SW480 (cell line): ENCODE measurements at regions not wholly inside any gene's neighbourhood (a gene's known extent, or its start where the extent isn't known, plus 50 kb on each side); places are given as distances from the start of the nearest gene placed in this dataset.

Source experiments
- DNase-seq: peaks from one replicate; pipeline ENCODE4 v3.0.0-alpha.2; 2016; ENCODE audit warnings: low spot score

- DNase-seq: no peak
Observed at GRCh38 chr14:98233656-98234055, 1038.3 kb downstream of the BCL11B start.

GRCh38 chr14:98234208-98234607 lies 1037.8 kb downstream of the BCL11B start:
- DNase-seq: peak; percentile 6

DNA sequence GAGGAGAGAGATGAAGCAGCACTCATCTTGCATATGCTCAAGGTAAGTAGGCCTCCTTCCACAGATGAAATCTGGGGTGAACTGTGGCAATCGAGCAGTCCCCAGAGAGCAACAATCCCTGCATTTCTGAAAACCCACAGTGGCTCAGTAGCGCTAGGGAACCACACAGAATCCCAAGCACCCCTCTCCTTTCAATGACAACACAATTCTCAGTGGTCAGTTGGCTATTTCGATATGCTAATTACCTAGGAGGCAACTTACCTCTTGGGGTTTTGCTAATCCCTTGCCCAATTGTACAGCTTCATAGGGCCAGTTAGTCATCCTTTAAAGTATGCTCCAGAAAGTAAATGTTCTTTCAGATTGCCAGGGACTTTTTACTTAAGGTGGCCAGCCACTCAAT lies 1035.7 kb downstream of the BCL11B start:
- DNase-seq: no peak

DNA sequence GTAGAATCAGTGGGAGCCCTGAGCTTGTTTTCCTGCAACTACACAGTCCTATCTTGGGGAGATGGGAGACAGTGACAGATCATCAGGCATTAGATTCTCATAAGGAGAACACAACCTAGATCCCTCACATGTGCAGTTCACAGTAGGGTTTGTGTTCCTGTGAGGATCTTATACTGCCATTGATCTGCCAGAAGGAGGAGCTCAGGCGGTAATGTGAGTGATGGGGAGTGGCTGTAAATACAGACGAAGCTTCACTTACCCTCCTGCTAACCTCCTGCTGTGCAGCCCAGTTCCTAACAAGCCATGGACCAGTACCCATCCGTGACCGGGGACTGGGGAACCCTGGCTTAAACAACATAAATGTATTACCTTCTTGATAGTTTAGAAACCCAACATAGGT lies 1034.1 kb downstream of the BCL11B start:
- no peak for DNase-seq

GRCh38 chr14:98240376-98240775 lies 1031.6 kb downstream of the BCL11B start:
- no peak for DNase-seq

- DNase-seq: no peak
Observed at GRCh38 chr14:98242903-98243302, 1029.1 kb downstream of the BCL11B start.

DNA sequence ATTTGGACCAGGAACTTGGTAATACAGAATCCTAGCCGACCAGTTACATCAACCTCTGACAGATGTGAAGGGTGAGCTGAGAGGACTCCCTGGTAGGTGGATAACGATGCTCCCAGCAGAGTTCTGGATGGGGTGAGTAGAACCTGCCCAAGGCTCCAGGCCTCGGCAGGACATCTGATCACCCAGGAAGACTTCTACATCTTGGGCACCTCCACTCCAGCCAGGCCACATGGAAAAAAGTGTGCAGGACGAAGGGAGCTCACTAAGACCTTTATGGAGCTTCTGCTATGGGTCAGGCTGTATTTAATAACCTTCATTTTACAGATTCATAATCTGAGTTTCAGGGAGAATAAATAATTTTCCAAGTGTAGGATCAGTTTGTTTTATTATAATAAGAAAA lies 1028.7 kb downstream of the BCL11B start:
- DNase-seq: no peak

GRCh38 chr14:98244162-98244948 lies 1027.6 kb downstream of the BCL11B start:
- DNase-seq: peak; percentile 13

GRCh38 chr14:98244966-98245569 lies 1026.9 kb downstream of the BCL11B start:
- DNase-seq: no peak

- DNase-seq: no peak
Observed at GRCh38 chr14:98249057-98249456, 1022.9 kb downstream of the BCL11B start.

DNA sequence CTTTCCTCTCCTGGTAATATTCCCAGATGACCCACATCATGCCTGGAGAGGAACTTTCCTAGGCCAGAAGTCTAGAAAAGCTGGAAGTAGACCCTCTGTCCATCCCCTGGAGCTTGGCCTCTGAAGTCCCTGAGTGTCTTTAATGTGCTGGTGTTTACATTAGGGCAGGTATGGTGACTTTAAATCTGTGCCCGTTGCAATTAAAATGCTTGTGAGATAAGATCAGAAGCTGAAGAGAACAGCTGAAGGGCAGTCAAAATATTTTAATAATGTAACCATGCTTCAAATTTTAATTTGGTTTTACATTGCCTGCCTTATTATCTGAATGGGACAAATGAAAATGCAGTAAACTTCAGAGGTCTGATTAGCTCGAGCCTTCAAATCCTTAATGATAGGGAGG lies 1022.5 kb downstream of the BCL11B start:
- DNase-seq: no peak

GRCh38 chr14:98252820-98253219 lies 1019.2 kb downstream of the BCL11B start:
- no peak for DNase-seq

DNA sequence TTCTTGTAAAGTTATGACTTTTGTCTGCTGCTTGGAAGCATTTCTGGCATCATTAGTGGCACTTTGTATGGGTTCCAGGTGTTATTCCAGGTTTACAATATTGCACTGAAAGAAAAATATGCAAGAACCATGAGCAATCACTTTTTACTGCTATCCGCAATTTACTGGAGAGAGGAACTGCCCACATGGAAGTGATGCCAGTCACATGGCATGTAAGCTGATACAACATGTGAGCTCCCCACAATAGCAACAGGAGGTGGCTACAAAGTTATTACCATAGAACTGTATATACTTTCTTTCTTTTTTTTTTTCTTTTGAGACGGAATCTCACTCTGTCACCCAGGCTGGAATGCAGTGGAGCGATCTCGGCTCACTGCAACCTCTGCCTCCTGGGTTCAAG lies 1012.1 kb downstream of the BCL11B start:
- DNase-seq: peak; percentile 16

DNA sequence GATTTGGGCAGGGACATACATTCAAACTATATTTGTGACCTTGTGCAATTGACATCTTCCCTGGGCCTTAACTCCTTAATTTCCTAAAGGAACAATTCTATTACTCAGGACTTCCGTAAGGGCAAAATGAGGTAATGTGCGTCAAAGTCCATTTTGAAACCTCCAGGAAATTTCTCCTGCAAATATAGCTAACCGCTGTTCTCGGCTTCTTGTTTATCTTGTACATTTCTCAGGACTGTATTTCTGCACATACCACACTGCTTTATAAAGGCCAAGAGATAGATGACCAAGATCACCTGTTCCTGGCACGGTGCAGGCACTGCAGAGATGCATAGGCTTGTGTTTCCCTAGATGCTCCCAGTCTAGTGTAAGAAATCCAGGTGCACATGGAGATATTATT lies 1009.4 kb downstream of the BCL11B start:
- DNase-seq: no peak

GRCh38 chr14:98269533-98269932 lies 1002.5 kb downstream of the BCL11B start:
- no peak for DNase-seq

GRCh38 chr14:98270201-98270600 lies 1001.8 kb downstream of the BCL11B start:
- DNase-seq: no peak

GRCh38 chr14:98274596-98274995 lies 997.4 kb downstream of the BCL11B start:
- DNase-seq: no peak

GRCh38 chr14:98278800-98279199 lies 993.2 kb downstream of the BCL11B start:
- no peak for DNase-seq

- DNase-seq: no peak
Observed at GRCh38 chr14:98280436-98280835, 991.6 kb downstream of the BCL11B start.

GRCh38 chr14:98288825-98289224 lies 983.2 kb downstream of the BCL11B start:
- DNase-seq: no peak

GRCh38 chr14:98290596-98290995 lies 981.4 kb downstream of the BCL11B start:
- no peak for DNase-seq

DNA sequence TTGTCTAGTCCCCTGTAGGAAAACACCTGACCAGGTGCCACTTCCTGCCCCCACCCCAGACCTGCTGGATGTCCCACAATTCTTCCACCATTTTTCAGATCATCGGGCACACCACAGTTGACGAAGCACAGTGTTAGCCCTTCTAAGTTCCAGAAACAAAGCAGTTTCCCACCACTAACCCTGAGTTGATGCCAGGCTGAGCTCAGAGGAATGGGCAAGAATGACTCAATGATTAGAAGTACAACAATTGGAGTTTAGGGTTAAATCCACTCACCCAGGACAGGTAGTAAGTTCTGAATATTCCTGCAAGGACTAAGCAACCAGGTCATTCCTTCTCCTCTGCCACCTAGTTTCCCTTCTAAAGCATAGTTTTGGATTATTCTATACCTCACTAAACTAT lies 979.8 kb downstream of the BCL11B start:
- no peak for DNase-seq

GRCh38 chr14:98293576-98293975 lies 978.4 kb downstream of the BCL11B start:
- no peak for DNase-seq

- DNase-seq: no peak
Observed at GRCh38 chr14:98296895-98297294, 975.1 kb downstream of the BCL11B start.
